Esophagus squamous epithelium (tissue), 4 donors: ENCODE measurements at regions not wholly inside any gene's neighbourhood (a gene's known extent, or its start where the extent isn't known, plus 50 kb on each side); places are given as distances from the start of the nearest gene placed in this dataset.

ENCODE experiments used
- CTCF ChIP-seq, 6 experiments: fragments of 450-650 bp in 4 of 6; fragments of 200-600 bp in 2 of 6; sonication (generic) in 2 of 6; IDR thresholded peaks; one replicate each; pipeline ENCODE4 v1.5.1; 2016 to 2019; ENCODE audit warnings: antibody characterized with exemption in 6 of 6, mild to moderate bottlenecking in 4 of 6, moderate library complexity in 4 of 6
- POLR2A ChIP-seq, 4 donors: fragments of 450-650 bp; IDR thresholded peaks; one replicate each; pipeline ENCODE4 v1.6.1; 2017; ENCODE audit warnings: antibody characterized with exemption in 4 of 4, mild to moderate bottlenecking in 4 of 4, moderate library complexity in 3 of 4

DNA sequence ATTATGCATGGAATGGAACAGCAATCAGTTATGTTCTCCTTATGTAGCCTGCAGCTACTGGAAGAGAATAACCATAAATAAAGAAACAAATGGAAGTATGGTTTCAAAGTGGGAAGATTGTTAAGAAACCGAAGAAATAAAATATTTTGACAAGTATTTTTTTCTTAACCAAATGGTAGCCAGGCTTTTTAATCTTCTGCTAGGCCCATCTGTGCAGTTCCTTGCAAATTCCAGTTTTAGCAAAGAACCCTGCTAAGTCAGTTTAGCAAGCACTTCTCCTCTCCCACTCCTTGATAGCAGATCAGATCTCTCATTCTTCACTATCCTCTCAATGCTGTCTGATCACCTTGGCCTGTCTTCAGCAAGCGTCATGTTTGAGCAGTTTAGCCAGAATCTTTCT, 111.1 kb upstream of the PRDM9 start:
- TF ChIP-seq CTCF (IDR thresholded peaks at IDR 0.05) (no peak), POLR2A (IDR thresholded peaks at IDR 0.05) (no peak)
